HG02938 (cell line): ENCODE measurements at regions not wholly inside any gene's neighbourhood (a gene's known extent, or its start where the extent isn't known, plus 50 kb on each side); places are given as distances from the start of the nearest gene placed in this dataset.

ENCODE experiments used
- ATAC-seq: cut with Tn5 transposase; IDR thresholded peaks from one replicate; pipeline ENCODE4 v1.9.1; 2021; ENCODE audit warnings: mild to moderate bottlenecking, moderate library complexity; ENCODE audit not compliant: unreplicated experiment

- no peak for ATAC-seq
These were observed 407.6 kb upstream of the PFKP start for GRCh38 chr10:2659660-2660209.

- ATAC-seq: no peak
These were observed 408.6 kb upstream of the PFKP start for GRCh38 chr10:2658780-2659179.

- no peak for ATAC-seq
These were observed 417.0 kb upstream of the PFKP start for GRCh38 chr10:2650328-2650727.

- ATAC-seq: no peak
These were observed 426.3 kb upstream of the PFKP start for GRCh38 chr10:2641028-2641427.

GRCh38 chr10:2633630-2634029 lies 433.7 kb upstream of the PFKP start:
- no peak for ATAC-seq

GRCh38 chr10:2631557-2632205 lies 435.7 kb upstream of the PFKP start:
- ATAC-seq: no peak

GRCh38 chr10:2628705-2629104 lies 438.6 kb upstream of the PFKP start:
- no peak for ATAC-seq

GRCh38 chr10:2627969-2628368 lies 439.4 kb upstream of the PFKP start:
- no peak for ATAC-seq

- no peak for ATAC-seq
These were observed 442.3 kb upstream of the PFKP start for GRCh38 chr10:2625094-2625493.

GRCh38 chr10:2623675-2624274 lies 443.6 kb upstream of the PFKP start:
- no peak for ATAC-seq

GRCh38 chr10:2620827-2621521 lies 446.4 kb upstream of the PFKP start:
- ATAC-seq: no peak

GRCh38 chr10:2619916-2620315 lies 447.4 kb upstream of the PFKP start:
- ATAC-seq: no peak

GRCh38 chr10:2619472-2619871 lies 447.9 kb upstream of the PFKP start:
- ATAC-seq: no peak

GRCh38 chr10:2618690-2619089 lies 448.7 kb upstream of the PFKP start:
- ATAC-seq: no peak

GRCh38 chr10:2616215-2616614 lies 451.1 kb upstream of the PFKP start:
- ATAC-seq: no peak

- ATAC-seq: no peak
These were observed 455.7 kb upstream of the PFKP start for GRCh38 chr10:2611603-2612002.

- no peak for ATAC-seq
These were observed 456.4 kb upstream of the PFKP start for GRCh38 chr10:2610946-2611345.

- no peak for ATAC-seq
These were observed 462.5 kb upstream of the PFKP start for GRCh38 chr10:2604891-2605290.

GRCh38 chr10:2599571-2599970 lies 467.8 kb upstream of the PFKP start:
- ATAC-seq: no peak

GRCh38 chr10:2592360-2593160 lies 474.8 kb upstream of the PFKP start:
- ATAC-seq: no peak

GRCh38 chr10:2589196-2589595 lies 478.2 kb upstream of the PFKP start:
- no peak for ATAC-seq
